NCI-H1694 treated with DMSO at 0.1 percent for 48 hours (cell line): ENCODE measurements at regions not wholly inside any gene's neighbourhood (a gene's known extent, or its start where the extent isn't known, plus 50 kb on each side); places are given as distances from the start of the nearest gene placed in this dataset.

ENCODE experiments used
- DNase-seq: peaks from one replicate; lab custom pipeline; 2025; lab: John Stamatoyannopoulos, UW

DNA sequence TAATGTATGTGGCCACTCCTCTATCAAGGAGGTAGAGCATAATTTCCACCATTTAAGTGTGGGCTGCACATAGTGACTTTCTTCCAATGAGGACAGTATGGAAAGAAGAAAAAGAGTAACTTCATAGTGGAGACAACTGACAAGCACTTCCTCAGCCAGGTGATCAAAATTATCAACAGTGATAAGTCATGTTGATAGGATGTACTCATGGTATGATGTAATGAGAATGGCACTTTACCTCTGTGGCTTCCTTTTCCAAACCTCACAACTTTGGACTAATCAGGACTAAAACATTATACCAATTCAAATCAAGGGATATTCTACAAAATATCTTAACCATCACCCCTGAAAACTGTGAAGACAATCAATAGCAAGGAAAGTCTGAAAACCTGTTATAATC lies 302.3 kb upstream of the CITED2 start:
- DNase-seq = no peak

DNA sequence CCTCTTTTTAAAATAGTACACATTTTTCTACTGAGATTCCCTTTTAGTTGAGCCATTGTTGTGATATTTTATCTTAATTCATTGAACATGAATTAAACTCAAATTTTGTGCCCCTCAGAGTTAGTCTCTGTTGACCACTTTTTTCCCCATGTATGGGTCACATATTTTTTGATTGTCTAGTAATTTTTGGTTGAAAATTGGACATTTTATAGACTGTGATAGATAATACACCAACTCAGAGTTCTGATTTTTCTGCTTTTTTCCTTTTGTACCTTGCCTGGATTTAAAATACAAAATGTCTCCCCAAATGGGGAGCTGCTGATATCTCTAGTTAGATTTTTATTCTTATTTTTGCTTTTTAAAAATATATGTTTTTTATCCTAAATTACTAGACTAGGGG lies 291.8 kb upstream of the CITED2 start:
- no peak for DNase-seq

DNA sequence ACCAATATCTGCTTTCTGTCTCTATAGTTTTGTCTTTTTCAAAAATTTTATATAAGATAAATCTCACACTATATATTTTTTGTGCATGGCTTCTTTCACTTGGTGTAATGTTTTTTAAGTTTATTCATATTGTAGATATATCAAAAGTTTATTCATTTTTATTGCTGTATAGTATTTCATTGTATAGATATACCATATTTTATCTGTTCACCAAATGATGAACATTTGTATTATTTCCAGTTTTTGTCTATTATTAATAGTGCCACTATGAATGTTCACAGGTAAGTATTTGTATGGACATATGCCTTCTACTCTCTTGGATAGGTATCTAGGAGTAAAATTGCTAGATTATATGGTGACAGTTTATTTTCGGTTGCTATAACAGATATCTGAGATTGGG lies 289.5 kb upstream of the CITED2 start:
- no peak for DNase-seq

DNA sequence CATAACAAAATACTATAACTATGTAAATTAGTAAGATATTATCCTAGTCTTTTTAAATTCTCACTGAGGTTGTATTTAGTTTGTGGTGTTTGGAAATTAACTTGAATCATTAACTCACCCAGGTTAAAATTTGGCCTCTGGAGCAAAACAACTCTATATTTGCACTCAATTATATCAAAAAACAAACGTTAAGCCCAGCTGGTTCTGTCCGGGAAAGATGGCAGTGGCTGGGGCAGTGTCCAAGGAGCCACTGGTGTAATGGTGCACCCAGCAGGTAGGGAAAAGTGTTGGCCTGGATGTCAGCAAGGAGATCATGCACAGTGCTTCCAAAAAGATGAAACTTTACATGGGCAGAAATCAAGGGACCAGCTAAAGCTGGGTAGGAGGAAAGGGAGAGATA lies 285.3 kb upstream of the CITED2 start:
- DNase-seq = no peak

DNA sequence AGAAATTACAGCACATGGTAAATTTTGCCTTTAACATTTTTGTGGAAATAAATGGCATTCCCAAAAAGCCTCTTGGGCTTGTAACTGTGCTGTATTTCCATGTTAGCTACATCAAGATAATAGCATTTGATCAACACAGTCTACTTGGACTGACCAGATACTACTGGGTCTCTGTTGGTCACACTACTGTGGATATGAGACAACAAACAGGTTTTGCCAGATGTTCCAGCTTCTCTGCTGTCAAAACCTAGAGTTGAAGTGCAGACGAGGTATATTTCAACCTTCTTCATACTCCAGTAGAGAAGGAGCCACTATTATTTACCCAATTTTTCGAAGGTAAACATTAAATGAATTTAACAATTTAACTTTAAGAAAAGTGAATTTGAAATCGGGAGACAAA lies 284.7 kb upstream of the CITED2 start:
- DNase-seq = no peak

DNA sequence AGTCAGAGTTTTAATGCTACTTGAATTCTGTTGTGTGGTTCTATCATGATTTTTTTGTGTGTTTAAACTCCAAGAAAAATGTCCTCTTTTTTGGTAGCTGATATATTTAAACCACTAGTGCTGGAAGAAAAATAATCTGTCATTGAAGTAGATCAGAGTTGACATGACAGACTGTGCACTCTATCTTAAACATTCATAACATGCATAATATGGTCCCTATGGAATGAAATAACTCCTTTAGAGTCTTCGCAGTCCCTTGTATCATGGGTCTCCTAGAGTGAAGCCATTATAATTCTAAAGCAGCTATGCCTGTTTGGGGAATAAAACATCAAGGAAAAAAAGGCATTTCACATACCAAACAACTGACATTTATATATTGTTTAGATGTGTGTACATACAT lies 282.7 kb upstream of the CITED2 start:
- no peak for DNase-seq

DNA sequence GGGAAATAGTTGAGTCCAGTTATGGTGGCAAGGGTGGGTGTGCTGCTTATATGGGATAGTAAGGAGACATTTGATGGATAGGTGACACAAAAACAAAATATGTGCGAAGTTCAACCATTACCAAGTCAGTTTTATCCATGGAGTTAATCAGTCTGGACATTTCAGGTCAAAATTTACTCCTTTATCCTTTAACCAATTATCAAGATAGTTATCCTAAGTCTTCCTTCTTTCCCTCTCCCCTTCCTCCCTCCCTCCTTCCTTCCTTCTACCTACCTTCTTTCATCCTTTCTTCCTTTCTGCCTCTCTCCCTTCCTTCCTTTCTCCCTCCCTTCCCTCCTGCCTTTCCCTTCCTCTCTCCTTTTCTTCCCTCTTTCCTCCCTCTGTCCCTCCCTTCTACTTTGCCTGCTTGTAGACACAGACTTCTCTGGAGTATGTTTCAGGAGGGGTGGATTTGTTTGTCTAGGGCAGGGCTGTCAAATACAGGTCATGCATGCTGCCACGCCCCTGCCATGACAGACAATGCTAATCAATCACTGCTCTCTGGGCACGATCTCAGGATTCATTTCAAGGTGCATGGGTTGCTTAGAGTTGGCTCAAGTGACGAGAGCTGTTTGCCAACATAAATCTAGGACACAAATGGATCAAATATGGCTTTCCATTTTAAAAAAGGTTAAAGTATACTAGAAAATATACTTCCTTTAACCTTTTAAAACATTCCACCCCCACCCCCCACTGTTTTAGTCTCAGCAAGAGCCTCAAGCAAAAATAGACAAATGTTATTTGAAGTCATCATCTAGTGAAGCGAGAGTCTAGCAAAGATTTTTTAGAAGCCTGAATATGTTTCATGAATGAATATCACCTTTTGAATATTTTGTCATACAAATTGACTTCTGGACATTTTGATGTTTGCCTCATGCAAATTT lies 281.6 kb upstream of the CITED2 start:
- DNase-seq = no peak

DNA sequence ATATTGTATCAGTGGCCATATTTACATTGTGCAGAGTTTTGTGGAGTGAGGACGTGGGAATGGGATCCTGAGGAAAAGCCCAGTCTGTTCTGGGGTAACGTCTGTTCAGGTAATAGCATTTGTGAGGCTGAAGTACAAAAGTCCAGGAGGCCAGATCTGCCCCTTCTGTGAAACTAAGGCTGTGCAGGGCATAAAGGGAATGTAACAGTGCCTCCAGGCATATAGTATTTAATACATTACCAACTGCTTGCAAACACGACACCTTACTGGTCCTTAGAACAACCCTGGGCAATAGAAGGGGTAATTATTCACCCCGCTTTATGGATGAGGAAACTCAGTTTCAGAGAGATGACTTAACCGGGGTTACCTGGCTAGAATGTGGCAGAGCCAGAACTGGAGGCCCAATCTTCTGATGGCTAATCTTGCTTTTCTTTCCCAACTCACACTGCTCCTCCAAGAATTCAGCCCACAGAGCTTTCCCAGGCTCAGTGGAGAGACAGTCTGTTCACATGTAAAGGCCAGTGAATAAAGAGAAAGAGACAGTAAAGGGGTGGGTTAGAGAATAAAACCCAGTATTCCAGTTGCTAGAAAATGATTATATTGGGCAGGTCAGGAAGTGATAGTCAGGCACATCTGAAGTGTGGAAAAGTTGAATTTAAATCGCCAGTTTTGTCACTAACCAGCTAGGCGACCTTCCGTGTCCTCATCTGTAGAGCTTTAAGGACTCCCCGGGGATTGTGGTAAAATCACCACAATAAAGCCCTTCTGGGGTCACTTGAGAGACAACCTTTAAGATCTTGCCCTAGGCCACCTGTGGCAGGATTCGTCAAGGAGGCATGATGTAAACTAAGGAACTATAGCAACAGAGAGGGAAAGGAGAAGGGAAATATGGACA lies 280.7 kb upstream of the CITED2 start:
- no peak for DNase-seq

DNA sequence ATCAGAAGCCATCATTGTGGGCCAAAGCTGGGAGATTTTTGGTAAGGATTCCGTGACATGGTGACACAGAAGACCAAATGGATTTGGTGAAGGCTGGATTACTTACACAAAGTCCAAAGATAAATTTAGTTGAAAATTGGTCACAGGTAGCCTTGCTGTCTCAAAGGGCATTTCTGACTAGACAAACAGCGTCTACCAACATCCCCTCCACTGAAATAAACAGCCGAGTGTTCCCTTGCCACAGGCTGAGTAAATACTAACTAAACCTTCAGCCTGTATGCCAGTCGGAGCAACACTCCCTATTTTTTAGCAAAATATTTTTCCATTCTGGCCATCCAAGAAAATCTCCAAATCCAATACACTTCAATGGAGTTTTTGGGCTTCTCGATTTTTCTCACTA lies 279.9 kb upstream of the CITED2 start:
- DNase-seq = no peak

DNA sequence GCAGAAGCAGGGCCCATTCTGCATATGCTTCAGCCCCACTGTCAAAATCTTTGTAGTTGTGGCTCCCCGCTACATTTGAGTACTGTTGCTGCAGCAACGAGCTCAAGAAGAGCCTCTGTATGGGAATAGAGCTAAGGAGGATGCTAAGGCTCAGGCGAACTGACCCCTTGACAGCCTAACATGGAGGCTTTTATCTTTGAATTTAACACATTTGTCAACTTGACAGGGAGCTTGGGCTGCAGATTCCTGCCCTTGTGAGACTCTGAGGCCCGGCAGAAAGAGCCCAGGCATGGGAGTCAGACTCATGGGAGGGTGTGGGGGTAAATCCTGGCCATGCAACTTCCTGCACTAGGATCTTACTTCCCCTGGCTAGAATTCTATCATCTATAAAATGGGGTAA lies 278.7 kb upstream of the CITED2 start:
- DNase-seq = no peak

DNA sequence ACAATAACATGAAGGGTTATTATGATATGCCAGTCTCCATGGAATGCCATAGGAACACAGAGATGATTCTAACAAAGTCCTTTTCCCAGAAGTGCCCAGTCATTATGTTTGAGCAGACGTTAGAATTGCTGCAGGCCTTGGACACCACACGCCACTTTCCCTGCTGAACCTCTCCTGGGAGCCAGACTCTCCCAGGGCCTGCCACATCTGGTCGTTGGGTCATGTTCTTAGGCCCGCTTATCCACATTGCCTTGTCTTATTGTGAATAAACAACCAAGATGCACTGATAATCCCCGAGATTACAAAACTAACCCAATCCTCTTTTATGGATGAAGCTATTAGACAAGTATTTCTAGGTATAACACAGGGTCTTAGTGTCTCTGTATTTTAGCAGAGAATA lies 276.5 kb upstream of the CITED2 start:
- DNase-seq = no peak

DNA sequence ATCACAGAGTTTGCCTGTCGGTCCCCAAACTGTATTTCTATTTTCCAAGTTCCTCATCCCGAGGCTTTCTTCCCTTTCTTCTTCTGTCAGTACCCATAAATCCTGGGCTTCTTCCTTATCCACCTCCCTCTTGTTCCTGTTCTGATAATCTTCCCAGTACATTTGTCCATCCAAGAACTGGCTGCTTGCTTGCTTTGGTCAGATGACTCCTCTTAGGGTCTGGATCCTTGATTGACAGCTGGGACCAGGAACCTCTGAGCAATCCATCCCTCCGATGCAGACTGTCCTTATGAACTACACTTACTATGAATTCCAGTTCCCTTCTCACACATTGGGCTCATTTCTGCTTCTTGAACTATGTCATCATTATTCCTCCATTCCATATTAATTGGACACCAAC lies 275.3 kb upstream of the CITED2 start:
- no peak for DNase-seq

DNA sequence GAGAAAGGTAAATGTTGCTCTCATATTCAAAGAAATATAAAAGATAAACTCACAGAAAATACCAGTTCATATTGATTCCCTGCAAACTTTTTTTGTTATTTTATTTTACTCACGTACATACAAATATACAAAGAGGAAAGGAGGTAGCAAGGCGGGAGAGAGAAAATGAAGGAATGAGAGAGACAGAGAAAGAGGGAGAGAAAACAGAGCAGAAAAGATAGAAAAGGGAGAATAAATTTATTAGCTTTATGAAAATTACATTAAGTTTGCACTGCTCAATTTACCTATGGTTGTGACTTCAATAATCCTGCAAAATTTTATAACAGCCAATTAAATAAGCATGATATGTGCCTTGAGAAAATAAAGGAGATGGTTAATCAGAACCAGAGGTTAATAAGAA lies 274.7 kb upstream of the CITED2 start:
- no peak for DNase-seq

DNA sequence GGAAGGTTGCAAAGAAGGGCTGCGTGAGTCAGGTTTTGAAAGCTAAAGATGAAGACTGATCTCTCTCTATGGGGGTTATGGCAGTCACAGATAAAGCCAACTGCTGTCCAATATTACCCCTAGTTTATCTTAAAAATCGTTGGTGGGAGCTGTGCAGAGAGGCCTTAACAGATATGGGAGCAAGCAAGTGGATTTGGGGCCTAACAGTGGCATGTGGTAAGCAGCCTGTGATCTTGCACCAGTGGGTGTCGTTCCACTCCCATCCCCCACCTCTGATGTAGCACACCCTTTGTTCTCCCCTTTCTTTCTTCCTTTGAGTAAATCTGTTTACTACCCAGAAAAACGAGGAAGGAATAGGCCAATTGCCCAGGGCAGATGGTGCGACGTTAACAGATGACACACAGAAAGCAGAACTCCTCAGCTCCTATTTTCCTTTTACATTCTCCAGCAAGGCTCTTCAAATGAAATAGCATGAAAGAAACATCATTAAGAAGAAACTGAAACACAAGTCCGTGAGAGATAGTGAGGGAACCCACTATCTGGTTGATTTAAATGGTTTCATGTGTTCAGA lies 274.1 kb upstream of the CITED2 start:
- DNase-seq = no peak

DNA sequence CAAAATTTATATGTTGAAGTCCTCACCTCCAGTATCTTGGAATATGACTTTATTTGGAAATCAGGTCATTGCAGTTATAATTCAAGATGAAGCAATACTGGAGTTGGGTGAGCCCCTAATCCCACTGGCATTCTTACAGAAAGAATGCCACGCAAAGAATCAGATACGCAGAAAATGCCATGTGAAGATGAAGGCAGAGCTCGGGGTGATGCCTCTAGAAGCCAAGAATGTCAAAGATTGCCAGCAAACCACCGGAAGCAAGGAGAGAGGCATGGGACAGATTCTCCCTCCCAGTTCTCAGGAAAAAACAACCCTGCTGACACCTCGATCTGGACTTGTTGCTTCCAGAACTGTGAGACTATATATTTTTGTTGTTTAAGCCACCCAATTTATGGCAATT lies 273.4 kb upstream of the CITED2 start:
- no peak for DNase-seq

DNA sequence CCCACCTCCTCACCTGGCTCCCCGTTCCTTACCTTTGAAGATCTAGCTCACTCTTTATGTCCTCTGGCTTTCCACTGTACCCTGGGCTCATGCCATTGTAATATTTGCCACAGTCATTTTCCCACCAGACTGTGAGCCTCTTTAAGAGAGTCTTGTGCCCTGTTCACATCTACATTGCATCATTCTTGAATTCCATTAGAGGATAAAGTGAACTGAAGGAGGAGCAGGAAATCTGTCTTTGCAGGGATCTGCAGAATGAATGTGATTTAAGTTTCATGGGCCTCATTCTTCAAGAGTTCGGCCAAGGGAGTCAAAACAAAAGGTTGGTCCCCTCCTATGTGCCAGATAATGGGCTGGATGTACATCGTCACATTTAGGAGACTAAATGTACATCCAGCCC lies 272.6 kb upstream of the CITED2 start:
- no peak for DNase-seq

DNA sequence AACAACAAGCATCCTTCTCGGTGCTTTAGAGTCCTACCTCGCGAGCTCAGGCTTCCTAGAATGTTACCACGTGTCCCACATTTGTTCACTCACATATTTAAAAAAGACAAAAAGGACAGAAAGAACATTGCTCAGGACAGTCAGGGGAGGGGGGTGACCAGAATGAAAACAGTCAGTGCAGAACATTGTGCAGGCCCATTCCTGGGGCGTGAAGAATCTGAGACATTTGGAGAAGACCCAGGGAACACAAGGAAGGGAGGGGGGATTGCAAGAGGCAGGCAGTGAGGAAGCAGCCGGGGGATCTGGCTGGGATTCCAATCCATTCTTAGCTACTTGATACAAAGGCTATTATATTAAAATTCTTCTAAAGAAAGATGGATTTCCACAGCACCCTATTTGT lies 270.4 kb upstream of the CITED2 start:
- no peak for DNase-seq

DNA sequence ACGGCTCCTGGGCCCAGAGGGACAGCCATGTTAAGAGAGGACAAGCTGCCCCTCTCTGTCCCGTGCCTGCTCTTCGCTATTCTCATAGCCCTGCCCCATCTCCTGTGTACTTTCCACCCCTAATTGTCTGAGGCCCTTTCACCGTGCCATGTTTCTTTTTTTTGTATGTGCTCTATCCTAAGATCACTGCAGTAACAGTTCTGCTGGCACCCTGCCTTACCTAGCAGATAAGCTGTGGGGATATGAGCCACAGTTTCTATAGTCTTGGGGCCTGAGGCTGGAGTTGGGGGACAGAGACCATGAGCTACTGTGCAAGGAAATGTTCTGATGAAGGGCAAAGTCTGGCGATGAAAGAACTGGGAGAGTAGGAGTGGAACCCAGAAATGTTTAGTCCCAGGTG lies 269.5 kb upstream of the CITED2 start:
- DNase-seq = no peak

DNA sequence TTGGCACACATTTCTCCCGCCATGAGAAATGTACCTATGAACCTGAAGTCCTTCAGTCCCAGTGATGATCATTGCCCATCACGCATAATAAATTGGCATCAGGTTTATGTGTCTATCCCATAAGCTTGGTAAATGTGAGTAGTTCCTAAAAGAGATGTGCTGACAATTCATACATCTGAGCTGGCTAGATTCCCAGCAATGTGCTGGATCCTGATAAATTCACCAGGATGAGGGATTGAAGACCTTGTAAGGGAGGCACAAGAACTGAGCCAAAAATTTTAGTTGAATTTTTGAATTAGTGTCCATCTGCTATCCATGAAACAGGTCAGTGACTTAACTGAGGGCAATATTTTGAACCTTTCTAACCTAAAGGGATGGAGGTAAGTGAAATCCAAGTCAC lies 267.9 kb upstream of the CITED2 start:
- DNase-seq = no peak

DNA sequence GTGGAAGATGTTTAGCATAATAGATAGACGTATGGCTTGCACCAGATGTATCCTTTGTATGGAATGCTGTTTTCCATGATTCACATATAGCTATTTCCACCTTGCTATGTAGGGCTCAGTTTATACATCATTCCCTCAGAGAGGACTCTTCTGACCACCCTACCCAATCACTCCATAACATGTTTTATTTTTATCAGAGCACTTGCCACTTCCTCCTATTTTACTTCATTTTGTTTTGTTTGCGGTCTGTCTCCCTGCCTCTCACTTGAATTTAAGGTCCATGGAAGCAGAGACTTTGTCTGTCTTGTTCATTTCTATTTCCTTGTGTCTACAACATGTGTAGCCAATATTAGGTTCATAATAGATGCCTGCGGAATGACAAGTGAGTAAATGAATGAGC lies 266.9 kb upstream of the CITED2 start:
- DNase-seq = no peak

DNA sequence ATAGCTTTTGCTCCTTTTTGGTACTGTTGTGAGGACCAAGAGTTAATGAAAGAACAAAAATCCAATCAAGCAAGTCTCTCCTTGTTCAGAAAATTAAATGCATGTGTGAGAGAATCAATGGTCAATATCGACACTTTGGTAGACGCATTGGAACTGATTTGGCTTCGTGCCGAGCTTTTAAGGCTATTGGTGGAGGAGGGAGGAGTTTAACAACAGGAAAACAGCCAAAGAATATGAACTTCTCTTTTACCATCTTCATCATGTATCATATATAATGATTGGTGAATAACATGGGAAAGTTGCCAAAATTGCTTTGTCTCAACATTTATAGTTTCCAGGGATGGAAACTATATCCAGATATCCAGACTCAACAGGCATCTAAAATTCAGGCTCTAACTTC lies 266.5 kb upstream of the CITED2 start:
- DNase-seq = no peak

DNA sequence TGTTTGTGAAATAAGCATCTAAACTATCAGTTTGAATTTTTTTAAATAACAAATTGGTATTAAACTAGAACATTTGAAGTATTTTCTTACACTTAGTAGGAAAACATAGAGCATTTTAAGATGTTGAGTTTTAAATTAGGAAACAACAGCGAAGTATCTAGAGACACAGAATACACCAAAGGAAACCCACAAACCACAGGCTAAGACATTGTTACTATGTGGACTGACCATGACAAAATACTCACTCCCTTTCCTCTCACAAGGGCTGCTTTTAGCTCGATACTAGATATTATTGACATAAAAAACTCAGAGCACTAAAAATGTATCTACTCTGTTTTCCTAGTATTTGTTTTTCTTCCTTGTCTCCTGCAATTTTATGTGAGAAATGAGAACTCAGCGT lies 266.0 kb upstream of the CITED2 start:
- no peak for DNase-seq

DNA sequence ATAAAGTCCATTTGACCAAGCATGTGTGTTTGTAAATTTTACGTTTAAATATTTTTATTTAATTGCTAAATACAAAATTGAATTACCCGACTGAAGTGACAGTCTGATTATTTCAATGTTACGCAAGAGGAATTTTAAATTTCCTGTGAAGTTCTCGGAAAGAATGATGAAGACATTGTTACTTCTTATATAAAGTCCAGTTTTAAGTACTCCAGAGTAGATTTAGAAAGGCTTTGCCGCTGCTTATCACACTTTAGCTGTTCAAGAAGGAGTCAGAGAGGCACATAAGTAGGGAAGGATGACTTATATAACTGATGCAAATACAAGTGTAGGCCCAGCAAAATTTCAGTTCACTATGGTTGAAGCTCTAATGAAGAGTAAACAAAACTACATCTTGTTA lies 265.1 kb upstream of the CITED2 start:
- DNase-seq = no peak
